Erythroblast (primary cell): ENCODE measurements at regions not wholly inside any gene's neighbourhood (a gene's known extent, or its start where the extent isn't known, plus 50 kb on each side); places are given as distances from the start of the nearest gene placed in this dataset.

ENCODE experiments used
- DNase-seq, 2 experiments: peaks; one replicate each; lab custom pipeline; 2025; lab: John Stamatoyannopoulos, UW
- GATA1 ChIP-seq: IDR thresholded peaks from 2 replicates; pipeline ENCODE4 v1.6.1; 2011; ENCODE audit warnings: low read depth, mild to moderate bottlenecking, control low read depth, low read length, moderate library complexity
- POLR2A ChIP-seq: IDR thresholded peaks from 2 replicates; pipeline ENCODE4 v1.6.1; 2011; ENCODE audit warnings: mild to moderate bottlenecking, low read length

DNA sequence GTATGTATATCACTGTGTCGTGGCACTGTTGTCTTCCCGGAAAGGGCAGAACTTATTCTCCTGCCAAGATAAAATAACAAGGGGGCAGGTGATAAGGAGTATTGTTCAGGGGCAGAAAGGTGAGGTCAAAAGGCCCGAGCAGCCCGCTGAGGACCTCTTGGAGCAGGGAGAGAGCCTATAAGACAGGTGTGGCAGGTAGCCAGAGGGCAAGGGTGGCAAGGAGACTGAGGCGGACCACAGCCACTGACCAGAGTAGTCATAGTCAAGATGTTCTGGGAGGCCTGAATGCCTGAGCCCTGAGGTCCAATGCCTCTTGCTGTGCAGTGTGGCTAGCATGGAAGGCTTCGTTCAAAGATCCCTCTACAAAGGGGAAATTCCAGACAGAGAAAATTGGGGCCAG is 172.3 kb upstream of the CHRNA7 start:
- DNase-seq = no peak
- TF ChIP-seq GATA1 (no peak), POLR2A (no peak)

DNA sequence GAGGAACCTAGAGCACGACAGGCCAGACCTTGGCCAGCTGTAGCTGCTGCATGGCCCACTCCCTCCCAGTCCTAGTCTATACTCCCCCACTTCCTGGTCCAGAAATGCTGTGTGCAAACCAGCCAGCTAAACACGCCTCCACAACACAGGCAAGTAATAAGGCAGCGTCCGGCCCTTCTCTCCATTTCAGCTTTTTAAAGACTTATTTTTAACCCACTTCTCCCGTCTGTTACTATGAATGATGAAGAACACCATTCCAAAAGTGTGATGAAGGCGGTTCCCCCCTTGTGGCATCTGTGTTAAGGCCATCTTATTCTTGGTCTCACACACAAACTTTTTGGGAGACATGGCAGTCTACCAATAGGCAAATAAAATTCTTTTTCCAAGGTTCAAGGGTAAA is 164.1 kb upstream of the CHRNA7 start:
- TF ChIP-seq GATA1 (no peak), POLR2A (no peak)
- no peak for DNase-seq

DNA sequence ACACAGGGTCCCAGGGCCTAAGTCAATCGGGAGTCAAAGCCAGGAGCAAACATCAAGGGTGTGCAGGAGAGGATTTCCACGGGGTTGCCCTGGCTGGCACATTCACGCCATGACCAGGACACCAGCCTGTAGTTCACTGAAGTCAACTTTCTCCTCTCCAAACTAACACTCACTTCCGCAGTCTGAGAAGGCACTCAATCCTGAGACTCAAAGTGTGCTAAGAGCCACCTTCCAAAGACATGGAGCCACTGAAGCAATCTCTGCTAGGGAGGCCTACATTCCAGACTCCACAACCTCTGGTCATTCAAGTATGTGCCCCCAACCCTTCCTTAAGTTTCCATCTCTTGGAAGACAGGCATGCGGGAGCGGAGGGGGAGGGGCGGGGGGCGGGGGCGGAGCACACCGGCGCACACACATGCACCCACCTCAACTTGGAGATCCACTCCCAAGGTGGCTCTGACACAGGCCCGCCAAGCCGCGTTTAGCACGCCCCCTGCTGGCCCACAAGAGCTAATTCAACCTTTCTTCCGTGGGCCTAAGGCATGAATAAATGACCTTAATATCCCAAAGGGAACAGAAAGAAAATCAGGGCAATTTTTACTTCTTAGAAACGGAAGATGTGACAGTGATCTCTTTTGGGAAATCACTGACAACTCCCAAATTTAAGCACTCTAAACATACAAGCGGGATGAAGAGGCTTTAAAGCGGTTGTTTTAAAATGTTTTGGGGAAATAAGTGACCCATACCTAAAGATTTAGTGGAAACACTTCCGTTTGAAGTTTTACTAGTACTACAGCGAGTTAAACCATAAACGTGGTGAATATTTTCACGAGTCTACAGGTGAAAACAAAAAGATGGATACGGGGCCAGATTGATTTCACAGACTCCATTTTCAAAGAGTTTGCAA is 162.5 kb upstream of the CHRNA7 start:
- no peak for TF ChIP-seq POLR2A
- TF ChIP-seq GATA1 = no peak
- peak; percentile 66 to 83 for DNase-seq

- peak in 1 of 2 experiments; percentile 29 for DNase-seq
These were observed 160.5 kb upstream of the CHRNA7 start for GRCh38 chr15:31869686-31870307.

DNA sequence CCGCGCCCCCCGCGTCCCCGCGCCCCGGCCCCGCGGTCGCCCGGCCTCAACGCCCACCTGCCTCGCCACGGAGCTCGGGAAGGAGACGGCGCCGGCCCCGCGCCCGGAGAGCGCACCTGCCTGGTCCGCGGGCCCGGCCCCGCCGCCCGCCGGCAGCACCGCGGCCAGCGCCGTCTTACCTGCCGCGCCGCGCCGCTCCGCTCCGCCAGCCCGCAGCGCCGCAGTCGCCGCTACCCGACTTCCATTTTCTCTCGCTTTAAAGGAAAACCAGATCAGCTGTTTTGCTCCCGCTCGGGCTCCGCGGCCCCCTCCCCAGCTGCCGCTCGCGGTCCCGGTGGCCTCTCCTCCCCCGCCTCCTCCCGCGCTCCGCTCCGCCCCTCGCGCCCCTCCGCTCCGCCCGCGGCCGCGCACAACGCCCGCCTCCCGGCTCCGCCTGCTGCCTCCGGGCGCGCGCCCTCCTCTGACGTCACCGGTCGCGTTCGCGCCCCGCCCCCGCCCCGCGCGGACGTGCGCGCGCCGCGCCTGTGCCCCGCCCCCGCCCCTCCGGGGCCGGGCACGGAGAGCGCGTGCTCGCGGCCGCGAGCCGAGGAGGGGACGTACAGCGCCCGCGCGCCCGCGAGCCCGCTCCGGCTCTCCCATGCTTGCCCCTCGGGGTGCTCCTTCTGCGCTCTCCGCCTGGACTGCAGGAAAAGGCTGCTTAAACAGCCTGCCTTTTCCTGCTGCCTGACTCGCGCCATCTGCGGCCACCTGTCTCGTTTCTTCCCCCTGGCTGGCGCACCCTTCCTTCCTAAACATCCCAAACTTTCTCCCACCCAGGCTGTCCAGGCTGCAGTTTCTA is 159.8 kb upstream of the CHRNA7 start, which contains the start of gene OTUD7A:
Gene OTUD7A, minus strand, starts transcription at position 346 of the 838 bp plus-strand sequence.
- TF ChIP-seq GATA1 (no peak), POLR2A (no peak)
- peak; percentile 86 to 94 for DNase-seq

More at GRCh38 chr15:31869686-31870307, 160.5 kb upstream of the CHRNA7 start:
- TF ChIP-seq POLR2A (no peak), GATA1 (no peak)

DNA sequence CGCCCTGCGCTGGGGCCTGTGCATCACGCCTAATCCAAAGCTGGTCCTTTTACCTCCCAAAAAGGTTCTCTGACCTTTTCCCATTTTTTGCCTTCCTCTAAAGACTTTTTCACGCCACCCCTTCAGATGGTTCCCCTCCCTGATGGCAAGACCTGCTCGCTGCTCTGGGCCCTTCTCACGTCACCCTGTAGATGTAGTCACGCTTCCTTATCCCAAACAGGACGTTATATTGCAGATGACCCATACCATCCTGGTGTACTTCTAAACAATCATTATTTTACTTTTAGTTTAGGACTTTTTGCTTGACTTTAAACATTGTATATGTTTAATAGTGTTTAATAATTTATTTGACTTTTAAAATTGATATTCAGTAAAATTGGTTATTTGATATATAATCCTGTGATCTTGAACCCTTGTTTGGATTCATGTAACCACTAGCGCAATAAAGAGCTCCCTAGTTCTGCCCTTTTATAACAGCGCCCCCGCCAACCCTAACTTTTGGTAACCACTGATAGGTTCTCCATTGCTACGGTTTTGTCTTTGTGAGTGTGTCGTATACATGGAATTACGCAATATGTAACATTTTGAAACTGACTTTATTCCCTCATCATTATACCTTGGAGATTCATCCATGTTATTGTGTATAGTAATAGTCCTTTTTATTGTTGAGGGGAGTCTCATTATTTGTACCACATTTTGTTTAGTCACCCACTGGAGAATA is 159.0 kb upstream of the CHRNA7 start:
- DNase-seq = peak in 1 of 2 experiments; percentile 49

DNA sequence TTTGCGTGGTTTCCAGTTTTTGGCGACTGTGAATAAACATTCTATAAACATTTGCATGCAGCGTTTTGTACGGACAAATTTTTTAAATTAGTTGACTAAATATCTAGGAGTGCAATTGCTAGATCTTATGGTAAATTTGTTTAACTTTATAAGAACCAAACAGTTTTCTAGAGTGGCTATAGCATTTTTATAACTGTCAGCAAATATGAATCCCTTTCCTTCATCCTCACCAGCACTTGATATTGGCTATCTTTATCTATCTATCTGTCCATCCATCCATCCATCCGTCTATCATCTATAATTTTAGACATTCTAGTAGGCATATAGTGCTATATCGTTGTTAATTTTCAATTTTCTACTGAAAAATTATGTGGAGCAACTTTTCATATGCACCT is 158.4 kb upstream of the CHRNA7 start:
- DNase-seq = no peak
- TF ChIP-seq POLR2A (no peak), GATA1 (no peak)

More for the DNA sequence above, 159.0 kb upstream of the CHRNA7 start:
- no peak for TF ChIP-seq POLR2A
- no peak for TF ChIP-seq GATA1

GRCh38 chr15:31887246-31887645 is 143.1 kb upstream of the CHRNA7 start:
- TF ChIP-seq POLR2A (no peak), GATA1 (no peak)
- no peak for DNase-seq

GRCh38 chr15:31892513-31892912 is 137.8 kb upstream of the CHRNA7 start:
- no peak for TF ChIP-seq GATA1
- TF ChIP-seq POLR2A = no peak
- DNase-seq = no peak

DNA sequence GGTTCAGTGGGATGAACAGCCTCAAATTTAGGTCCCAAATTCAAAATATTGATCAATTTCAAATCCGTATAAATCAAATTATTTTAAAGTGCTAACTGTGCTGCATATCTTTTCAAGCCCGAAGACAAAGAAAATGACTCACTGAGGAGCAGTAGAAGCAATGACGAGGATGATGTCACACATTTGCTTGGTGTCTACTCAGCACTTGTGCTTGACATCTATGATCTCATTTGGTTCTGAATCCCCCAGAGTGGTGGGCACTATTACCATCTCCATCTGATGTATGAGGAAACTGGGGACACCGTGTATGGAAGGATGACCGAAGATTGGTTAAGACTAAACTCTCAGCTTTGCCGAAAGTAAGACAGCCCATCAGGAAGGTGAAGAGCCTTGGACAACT is 136.5 kb upstream of the CHRNA7 start:
- no peak for DNase-seq
- no peak for TF ChIP-seq POLR2A
- no peak for TF ChIP-seq GATA1

GRCh38 chr15:31897746-31898145 is 132.6 kb upstream of the CHRNA7 start:
- no peak for TF ChIP-seq GATA1
- no peak for TF ChIP-seq POLR2A
- no peak for DNase-seq

GRCh38 chr15:31901501-31901900 is 128.8 kb upstream of the CHRNA7 start:
- no peak for TF ChIP-seq POLR2A
- no peak for TF ChIP-seq GATA1
- DNase-seq = no peak

DNA sequence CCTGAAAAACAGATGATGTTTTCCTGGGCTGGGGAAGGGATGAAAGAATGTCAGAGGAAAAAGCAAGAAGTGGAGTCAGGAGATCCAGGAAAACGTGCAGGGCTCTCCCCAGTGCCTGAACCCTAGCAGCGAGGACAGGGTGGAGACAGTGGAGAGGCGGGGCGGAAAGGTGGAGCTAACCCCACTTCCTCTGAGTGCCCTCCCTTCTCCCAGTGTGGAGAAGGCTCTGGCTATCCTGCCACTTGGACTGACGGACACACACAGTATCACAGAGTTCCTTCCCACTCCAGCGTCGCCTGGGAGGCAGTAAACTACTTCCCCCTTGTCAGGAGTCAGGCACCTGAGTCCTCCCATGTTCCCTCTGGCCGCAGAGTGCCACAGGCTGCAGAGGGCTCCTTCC is 125.3 kb upstream of the CHRNA7 start:
- TF ChIP-seq GATA1 = no peak
- no peak for TF ChIP-seq POLR2A
- DNase-seq = no peak
